Hematopoietic multipotent progenitor cell treated with erythropoietin and hydrocortisone succinate and interleukin-3 and kit ligand, for 6 days (in vitro differentiated cells): ENCODE measurements at regions not wholly inside any gene's neighbourhood (a gene's known extent, or its start where the extent isn't known, plus 50 kb on each side); places are given as distances from the start of the nearest gene placed in this dataset.
"Not testable (repeated sequence)": the region's sequence is repeated elsewhere in the genome, so short reads cannot be mapped to it uniquely, and the experiment has no call there.

Experiments used
- DNase-seq: peaks from one replicate; pipeline ENCODE4 v3.0.0-alpha.2; 2015

GRCh38 chr5:148708854-148709253 lies 54.5 kb upstream of the HTR4 start:
- DNase-seq = no peak

- DNase-seq = no peak
Measured at GRCh38 chr5:148711961-148712360, 57.6 kb upstream of the HTR4 start.

DNA sequence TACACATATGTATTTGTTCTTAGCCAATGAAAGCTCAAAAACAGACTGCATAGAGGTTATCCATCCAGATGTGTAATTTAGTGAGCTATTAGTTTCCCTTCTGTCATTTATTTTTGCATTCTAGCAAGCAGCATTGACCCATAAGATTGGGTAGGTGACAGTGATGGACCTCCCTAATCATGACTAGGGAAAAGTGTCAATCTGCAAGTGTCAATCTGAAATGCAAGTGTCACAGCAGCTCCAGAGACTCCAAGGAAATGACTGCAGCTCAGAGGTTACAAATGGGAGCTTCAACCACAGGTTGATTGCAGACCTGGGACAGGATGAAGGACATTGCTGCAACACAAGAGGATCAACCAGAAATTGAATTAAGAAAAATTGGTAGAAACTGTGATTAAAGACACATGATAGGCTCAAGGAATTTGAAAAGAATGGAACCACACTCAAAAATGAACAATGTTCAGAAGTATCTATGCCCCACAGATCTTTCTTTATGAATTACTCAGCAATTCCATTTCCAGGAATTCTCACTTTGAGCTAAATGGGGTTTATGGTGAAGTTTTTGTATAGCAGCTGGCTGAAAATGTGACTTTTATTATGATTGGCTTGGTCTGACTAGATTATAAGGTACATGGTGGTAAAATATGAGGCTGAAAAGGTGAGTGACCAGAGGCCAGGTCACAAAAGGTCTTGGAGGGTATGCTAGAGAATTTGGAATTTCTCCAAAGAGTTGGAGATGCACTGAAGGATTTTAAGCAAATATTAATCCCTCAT lies 59.6 kb upstream of the HTR4 start:
- DNase-seq = no peak

DNA sequence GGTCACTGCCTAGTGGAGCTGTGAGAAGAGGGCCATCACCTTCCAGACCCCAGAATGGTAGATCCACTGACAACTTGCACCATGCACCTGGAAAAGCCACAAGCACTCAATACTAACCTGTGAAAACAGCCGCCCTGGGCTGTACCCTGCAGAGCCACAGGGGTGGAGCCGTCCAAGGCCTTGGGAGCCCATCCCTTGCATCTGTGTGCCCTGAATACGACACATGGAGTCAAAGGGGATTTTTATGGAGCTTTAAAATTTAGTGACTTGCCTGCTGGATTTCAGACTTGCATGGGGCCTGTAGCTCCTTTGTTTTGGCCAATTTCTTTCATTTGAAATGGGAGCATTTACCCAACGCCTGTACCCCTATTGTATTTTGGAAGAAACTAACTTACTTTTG lies 62.4 kb upstream of the HTR4 start:
- DNase-seq = no peak

GRCh38 chr5:148717668-148718067 lies 63.3 kb upstream of the HTR4 start:
- DNase-seq = no peak

DNA sequence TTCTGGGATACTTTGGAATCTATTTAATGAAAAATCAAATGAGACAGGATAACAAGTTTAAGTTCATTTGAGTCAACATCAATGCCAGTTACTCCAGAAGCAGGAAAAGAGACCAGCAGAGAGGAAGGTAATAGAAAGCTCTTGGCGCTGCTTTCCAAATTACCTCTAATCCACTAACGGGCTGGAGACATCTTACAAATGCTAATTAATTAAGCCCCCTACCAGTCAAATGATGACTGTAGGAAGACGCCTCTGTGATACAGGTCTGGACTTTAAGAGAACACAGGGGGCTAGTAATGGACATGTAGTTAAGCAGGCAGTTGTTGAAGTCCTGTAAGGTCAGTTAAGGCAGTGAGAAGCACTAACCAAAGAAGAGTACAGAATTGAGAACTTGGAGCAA lies 65.3 kb upstream of the HTR4 start:
- DNase-seq = no peak

DNA sequence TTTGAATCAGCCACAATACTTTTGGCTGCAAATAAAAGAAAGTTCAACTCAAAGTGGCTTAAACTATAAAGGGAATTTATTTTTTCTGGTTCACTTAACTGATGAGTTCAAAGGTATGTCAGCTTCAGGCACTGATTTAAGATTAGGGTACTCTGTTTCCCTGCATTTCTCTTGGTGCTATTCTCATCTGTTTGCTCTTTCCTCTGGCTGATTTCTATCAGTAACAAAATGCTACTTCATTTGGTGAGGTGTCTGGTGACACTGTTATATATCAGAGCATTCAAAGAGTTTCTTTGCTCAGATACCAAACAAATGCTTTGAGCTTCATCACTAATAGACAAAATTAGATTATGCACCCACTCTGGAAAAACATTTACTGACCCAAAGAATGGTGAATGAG lies 65.9 kb upstream of the HTR4 start:
- no peak for DNase-seq

- DNase-seq = no peak
Measured at GRCh38 chr5:148723143-148723542, 68.8 kb upstream of the HTR4 start.

GRCh38 chr5:148725675-148726074 lies 71.3 kb upstream of the HTR4 start:
- DNase-seq = no peak

DNA sequence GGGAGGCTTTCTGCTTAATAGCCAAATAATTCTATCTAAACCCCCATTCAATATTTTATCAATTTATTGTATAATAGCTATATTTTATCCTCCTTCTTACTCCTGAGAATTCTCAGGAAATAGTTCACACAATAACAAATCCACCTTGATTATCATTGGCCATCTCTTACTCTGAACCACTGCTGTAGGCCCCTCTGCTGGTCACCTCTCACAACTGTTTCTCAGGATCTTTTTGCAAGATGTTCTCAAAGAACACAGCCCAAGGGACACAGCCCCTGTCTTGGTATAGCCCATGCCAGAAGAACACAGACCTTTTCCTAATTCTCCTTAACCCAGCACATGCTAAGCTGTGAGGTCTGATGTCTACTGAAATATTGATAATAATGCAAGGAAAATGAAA lies 74.9 kb upstream of the HTR4 start:
- DNase-seq = peak; percentile 21

DNA sequence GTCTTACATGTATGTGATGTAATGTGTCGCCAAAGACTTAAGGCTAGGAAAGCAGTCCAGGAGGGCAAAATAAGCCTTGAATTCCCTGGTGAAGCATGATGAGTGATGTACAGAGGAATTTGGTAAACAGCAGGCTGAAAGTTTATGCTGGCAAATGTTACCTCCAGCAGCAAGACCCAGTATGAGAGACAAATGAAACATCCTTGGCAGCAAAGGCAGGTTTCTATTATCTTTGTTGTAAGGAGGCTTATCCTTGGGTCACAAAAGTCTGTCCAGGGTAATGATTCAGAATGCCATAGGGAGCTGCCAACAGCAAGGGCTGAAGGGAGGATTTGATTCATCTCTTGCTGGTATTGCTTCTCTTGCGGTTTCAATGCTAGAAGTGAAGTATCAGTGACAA lies 75.9 kb upstream of the HTR4 start:
- no peak for DNase-seq

DNA sequence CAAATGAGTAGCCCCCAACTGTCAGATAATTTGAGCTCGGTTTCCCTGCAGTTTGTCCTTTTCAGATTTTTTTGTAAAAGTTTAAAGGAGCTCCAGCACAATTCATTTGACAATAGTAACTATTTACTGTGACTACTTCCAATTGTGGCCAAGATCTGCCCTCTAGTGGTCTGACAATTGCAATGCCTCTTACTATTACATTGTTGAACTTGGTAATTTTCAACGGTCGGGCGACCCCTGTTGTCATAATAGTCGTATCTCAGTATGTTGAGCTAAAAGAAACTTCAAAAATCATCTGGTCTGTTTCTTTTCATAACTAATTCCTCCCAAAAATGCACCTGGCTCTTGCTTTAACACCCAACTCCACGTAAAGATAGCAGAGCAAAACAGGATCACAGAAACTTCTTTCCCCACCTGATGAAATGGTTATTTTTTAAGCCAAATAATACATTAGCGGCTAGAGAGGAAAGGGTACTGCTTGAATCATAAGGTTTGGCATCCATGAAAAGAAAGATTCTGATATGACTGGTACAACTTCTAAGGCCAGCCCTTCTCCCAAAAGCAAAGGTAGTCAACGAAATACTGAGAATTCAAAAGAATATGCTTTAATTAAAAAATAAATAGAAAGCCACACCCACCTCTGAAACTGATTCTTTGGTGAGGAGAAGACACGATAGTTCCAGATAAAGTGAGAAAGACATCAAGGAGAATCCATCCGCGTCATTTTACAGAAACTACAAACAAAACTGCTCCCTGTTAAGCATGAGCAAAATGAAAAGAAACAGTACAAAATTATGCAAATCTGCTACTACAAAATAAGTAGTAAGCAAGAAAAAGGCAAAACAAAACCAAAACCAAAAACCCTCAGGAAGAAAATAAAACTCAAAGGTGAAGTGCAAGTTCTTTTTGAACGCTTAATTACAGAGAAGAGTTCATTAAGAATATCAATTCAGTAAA lies 76.9 kb upstream of the HTR4 start:
- DNase-seq = peak; percentile 96

DNA sequence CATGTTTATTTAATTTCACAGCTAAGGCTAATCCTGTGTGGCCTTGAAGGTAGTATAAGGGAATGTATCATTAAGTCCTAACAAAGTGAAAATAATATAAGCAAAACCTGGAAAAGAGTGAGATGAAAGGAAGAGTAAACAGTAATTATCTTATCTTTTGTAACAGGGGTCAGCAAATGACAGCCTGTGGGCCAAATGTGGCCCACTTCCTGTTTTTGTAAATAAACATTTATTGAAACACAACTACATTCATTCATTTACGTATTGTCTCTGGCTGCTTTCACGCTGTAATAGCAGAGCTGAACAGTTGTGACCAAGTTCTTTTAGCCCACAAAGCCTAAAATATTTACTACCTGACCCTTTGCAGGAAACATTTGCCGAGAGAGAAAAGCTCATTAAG lies 78.4 kb upstream of the HTR4 start:
- DNase-seq = peak; percentile 27

DNA sequence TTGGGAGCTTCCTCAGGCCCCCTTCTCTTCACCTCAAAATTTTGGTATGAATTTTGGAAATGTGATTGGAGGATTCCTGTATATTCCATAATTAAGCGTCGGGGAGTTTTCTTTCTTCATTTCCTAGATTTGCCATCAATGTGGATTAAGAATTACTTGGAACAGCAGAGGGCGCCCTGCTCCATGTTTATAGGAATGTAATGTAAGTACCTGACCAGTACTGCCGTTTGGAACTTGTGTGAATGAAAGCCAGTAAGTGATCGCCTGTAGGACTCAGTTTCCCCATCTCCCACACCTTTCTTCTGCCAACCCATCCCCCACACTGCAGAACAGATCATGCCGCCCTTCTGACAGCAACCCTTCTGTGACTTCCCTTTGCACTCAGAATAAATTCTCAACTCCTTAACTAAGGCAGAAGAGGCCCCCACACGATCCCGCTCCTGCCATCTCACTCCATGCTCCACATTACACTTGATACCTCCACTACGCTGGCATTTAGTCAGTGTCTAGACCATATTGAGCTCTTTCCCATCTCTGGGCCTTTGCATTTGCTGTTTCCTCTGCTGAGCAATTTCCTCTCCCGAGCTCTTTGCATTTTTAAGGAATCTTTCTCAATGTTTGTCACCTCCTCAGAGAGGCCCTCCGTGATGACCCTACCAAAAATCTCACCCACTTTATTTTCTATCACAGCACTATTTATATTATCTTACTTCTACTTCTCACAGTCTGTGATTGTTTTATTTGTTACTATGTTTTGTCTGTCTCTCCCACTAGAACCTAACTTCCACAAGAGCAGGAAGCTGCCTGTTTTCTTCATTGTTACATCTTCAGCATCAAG lies 79.5 kb upstream of the HTR4 start:
- peak; percentile 94 for DNase-seq

DNA sequence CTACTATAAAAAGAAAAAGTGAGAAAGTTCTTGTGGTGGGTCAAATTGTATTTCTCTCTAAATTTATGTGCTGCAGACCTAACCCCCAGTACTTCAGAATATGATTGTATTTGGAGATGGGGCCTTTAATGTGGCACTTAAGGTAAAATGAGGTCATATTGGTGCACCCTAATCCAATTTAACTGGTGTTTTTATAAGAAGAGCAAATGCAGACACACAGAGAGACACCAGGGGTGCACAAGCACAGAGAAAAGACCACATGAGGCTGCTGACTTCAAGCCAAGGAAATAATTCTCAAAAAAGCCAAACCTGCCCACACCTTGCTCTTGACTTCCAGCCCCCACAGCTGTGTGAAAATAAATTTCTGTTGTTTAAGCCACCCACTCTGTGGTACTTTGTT lies 80.2 kb upstream of the HTR4 start:
- DNase-seq = no peak

- DNase-seq = no peak
Measured at GRCh38 chr5:148735301-148735835, 81.0 kb upstream of the HTR4 start.

DNA sequence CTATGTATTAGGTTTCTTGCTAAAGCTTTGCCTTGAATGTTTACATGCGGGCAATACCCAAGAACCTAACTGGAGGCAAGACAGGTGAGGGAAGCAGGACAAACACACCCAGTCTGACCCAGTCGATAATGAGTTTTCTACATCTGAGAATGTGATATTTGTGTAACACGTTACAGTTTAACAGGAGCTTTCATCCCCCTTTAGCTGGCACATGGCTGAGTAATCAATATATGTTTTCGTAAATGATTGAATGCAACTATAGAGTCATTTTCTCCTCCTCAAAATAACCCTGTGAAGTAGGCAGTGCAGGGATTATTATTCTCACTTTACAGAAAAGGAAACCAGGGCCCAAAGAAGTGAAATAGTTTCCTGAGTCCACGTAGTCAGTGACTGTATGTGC lies 84.7 kb upstream of the HTR4 start:
- no peak for DNase-seq

- no peak for DNase-seq
Measured at GRCh38 chr5:148739524-148739923, 85.2 kb upstream of the HTR4 start.

GRCh38 chr5:148740079-148740858 lies 85.9 kb upstream of the HTR4 start:
- no peak for DNase-seq

- peak; percentile 71 for DNase-seq
Measured at GRCh38 chr5:148740966-148741742, 85.3 kb upstream of the ADRB2 start.

GRCh38 chr5:148741766-148742165 lies 84.6 kb upstream of the ADRB2 start:
- DNase-seq = not testable (repeated sequence)
